Heart left ventricle (tissue), 13 donors: ENCODE measurements at regions not wholly inside any gene's neighbourhood (a gene's known extent, or its start where the extent isn't known, plus 50 kb on each side); places are given as distances from the start of the nearest gene placed in this dataset.

Source experiments
- POLR2A ChIP-seq, 2 donors: fragments of 450-650 bp; IDR thresholded peaks; one replicate each; pipeline ENCODE4 v1.6.1; 2017; ENCODE audit warnings: antibody characterized with exemption in 2 of 2, mild to moderate bottlenecking in 2 of 2, moderate library complexity in 2 of 2
- TF ChIP-seq, protein P1 (sequence below), 12 donors: fragments of 200-600 bp; sonication (generic) in 4 of 12; IDR thresholded peaks; one replicate each; pipeline versions ENCODE4 v1.5.0 to v1.8.0; 2018 to 2022; ENCODE audit warnings: antibody characterized with exemption in 12 of 12, mild to moderate bottlenecking in 5 of 12
- donor health status: ischemic (EF 13 %, LVEDD 7.1; RV severe dilation, severe dysfunction).
- donor health status: DM: no; HTN: yes; CAD: no.
- donor health status: DM: no; HTN: no; CAD: no.
- donor health status: ischemic (EF 25% LVEDD 6.9; RV normal size, moderate dysfunction).
- donor health status: ischemic (EF 25% LVEDD 5.7; RV mildly dilated, moderate dysfunction).
- donor health status: ischemic (EF 35%, LVEDD 5.7; RV mildly dilated, moderate dysfunction).
- donor health status: nonischemic (EF 11% LVEDD 7.7; RV severe dilation, severe dysfunction).
- donor health status: DM: yes; HTN: yes; CAD: no.
- donor health status: PGD.
- donor health status: ischemic (EF 29% LVEDD 5.4; RV normal size, mild dysfunction).
- donor health status: nonischemic (EF 23%, LVEDD 6.1; RV moderate dilation, normal function).

DNA sequence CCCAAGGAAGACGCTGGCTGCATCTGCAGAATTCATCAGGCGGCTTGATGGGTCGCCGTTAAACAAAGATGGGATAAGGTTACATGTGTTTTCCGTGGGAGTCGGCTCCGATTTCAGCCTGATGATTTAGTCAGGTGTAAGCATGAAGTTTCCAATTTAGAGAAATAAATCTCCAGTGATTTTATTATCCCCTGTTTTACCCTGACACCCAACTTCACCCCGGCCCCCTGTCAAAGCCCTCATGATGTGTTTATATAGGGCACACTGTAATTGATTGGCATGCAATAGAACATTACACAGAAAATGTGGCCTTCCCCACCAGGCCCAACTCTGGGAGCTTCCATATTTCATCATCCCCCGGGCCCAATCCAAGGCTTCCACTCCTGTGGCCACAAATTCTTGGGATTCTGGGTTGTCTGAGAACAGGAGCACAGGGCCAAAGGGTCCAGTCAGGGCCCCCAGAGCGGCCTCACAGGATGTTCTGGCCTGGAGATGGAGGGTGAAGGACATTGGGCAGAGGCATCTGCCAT is 72.5 kb downstream of the FOXD2 start:
- TF ChIP-seq, protein P1, sequence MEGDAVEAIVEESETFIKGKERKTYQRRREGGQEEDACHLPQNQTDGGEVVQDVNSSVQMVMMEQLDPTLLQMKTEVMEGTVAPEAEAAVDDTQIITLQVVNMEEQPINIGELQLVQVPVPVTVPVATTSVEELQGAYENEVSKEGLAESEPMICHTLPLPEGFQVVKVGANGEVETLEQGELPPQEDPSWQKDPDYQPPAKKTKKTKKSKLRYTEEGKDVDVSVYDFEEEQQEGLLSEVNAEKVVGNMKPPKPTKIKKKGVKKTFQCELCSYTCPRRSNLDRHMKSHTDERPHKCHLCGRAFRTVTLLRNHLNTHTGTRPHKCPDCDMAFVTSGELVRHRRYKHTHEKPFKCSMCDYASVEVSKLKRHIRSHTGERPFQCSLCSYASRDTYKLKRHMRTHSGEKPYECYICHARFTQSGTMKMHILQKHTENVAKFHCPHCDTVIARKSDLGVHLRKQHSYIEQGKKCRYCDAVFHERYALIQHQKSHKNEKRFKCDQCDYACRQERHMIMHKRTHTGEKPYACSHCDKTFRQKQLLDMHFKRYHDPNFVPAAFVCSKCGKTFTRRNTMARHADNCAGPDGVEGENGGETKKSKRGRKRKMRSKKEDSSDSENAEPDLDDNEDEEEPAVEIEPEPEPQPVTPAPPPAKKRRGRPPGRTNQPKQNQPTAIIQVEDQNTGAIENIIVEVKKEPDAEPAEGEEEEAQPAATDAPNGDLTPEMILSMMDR (IDR thresholded peaks at IDR 0.05), result no peak
- no peak for TF ChIP-seq POLR2A (IDR thresholded peaks at IDR 0.05)
